Skin of body (tissue), 1 donor: ENCODE measurements at regions not wholly inside any gene's neighbourhood (a gene's known extent, or its start where the extent isn't known, plus 50 kb on each side); places are given as distances from the start of the nearest gene placed in this dataset.
A peak's percentile ranks its signal among the peaks of the same experiment; 100 is the strongest.

Experiments used
- DNase-seq: peaks from one replicate; lab custom pipeline; 2025; lab: John Stamatoyannopoulos, UW

DNA sequence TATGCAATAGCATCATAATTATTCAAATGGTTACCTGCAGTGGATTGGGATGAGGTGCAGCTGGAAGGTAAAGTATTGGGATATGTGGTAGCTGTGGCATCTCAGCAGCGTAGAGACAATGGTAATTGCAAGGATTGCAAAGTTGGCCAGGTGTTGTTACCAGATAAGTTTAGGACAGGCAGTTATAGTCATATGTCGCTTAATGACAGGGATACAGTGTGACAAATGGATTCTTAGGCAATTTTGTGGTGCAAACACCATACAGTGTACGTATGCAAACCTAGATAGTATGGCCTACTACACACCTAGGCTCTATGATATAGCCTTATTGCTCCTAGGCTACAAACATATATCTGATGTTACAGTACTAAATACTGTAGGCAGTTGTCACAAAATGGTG lies 163.5 kb upstream of the LYZL2 start:
- DNase-seq, result no peak

DNA sequence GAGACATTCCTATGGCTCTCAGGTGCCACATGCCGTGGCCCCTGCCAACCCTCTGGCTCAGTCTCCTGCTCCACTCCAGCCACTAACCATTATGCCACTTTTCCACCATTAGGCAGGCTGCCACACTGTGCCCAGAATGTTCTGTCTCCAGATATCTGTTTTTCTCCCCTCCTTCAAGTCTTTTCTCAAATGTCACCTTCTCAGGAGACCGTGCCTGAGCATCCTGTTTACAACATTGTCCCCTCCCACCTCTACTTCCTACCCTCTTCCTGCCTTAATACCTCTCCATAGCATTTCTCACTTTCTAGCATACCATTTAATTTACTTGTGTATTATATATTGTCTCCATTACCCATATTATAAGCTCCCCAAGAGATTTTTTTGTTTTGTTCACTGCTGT lies 162.5 kb upstream of the LYZL2 start:
- no peak for DNase-seq

GRCh38 chr10:30791197-30791611 lies 161.7 kb upstream of the LYZL2 start:
- no peak for DNase-seq

DNA sequence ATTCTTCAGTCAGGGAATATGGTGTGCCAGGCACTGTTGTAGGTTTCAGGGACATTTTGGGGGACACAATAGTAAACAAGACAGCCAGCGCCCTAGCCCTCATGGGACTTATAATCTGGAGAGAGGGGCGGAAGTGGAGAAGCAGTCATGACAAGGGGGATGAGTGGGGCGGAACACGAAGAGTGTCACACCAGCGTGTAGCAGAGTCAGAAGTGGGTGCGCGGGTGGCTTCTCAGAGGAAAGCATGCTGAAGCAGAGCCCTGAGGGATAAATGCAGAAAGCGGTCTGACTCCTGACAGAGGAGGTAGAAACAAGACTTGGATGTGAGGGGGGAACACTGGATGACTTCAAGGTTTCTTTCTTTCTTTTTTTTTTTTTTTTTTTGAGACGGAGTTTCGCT lies 160.3 kb upstream of the LYZL2 start:
- no peak for DNase-seq

DNA sequence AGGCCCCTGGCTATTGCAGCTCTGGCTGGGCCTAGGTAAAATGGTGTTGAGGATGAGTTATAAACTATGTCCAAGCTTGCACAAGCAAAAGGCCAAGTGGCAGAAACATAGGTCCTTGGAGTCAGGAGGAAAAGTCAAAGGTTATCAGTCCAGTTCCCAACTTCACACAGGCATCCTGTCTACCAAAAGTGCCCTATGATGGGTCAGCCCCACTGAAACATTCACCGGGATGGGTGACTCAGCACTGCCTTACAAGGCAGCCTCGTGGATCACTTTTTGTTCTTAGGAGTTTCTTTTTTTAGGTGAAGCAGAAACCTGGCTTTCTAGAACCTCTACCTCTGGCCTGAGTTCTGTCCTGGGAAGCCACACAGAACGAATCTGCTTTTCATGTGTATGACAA lies 158.8 kb upstream of the LYZL2 start:
- no peak for DNase-seq

- no peak for DNase-seq
Observed at GRCh38 chr10:30786906-30787305, 157.4 kb upstream of the LYZL2 start.

- no peak for DNase-seq
Observed at GRCh38 chr10:30786131-30786530, 156.6 kb upstream of the LYZL2 start.

- peak; percentile 42 for DNase-seq
Observed at GRCh38 chr10:30784897-30785605, 155.5 kb upstream of the LYZL2 start.

DNA sequence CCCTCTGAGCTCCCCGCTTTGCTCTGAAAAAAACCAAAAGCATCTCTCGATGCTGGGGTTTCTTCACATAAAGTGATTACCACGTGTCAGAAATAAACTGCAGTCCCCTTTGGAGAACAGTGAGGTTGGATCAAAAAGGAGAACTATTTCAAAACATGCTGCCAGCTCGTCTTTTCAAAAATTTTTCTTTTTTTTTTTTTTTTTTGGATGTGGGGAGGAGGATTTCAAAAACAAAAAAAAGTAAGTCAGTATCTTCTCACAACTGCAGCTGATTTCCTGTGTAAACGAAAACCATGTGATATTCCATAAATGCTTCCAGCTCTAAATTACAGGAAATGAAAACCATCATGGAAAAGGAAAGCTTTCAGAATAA lies 155.0 kb upstream of the LYZL2 start:
- peak; percentile 94 for DNase-seq

GRCh38 chr10:30783939-30784501 lies 154.5 kb upstream of the LYZL2 start:
- DNase-seq, result peak; percentile 88

DNA sequence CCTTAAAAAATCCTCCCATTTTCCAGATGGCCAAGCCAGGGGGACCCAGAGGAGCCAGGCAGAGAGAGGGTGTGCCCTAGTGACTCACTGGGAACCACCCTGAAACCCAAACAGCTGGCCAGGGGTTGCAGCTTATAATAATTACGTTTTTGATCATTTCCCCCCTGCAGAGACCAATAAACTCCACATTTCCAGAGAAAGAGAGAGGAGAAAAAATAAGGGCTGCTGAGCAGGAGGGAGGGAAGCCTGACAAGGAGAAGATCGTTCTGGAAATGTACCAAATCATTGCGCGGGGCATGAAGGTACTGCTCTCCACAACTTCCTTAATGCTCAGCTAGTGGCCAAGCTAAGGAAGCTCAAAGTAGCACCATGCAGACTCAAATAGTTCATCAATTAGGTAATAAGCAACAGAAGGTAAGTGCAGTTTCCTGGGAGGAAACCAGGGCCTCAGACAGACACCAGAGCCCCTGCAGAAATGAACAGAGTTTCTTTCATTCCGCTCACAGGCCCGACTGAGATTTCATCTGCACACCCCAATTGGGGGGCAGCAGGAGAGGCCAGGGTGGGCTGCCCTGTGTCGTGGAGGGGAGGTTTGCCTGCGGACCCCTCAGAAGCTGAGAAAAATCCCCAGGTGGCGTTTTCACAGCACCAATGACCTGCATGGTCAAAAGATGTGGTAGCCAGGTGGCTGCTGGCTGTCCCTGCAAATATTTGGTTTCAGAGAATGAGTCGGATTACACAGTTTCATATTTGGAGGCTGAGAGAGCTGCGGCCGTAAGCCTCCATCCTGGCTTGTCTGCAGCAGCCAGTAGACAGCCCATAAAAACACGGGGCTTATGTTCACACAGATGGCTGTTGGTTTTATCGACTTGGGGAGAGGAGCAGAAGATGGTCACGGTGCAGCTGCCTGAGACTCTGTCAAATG lies 153.2 kb upstream of the LYZL2 start:
- DNase-seq, result peak; percentile 92

GRCh38 chr10:30782157-30782536 lies 152.6 kb upstream of the LYZL2 start:
- DNase-seq, result no peak

- DNase-seq, result peak; percentile 72
Observed at GRCh38 chr10:30781670-30782121, 152.1 kb upstream of the LYZL2 start.

DNA sequence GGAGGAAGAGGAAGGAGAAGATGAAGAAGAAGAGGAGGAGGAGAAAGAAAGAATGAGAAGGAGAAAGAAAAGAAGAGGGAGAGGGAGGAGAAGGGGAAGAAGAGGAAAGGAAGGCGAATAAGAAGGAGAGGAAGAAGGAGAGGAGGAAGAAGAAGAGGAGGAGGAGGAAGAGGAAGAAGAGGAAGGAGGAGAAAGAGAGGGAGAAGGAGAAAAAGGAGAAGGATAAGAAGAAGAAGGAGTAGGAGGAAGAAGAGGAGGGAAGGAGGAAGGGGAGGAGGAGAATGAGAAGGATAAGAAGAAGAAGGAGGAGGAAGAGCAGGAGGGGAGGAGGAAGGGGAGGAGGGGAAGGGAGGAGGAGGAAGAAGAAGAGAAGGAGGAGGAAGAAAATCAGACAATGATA lies 149.2 kb upstream of the LYZL2 start:
- DNase-seq, result no peak

DNA sequence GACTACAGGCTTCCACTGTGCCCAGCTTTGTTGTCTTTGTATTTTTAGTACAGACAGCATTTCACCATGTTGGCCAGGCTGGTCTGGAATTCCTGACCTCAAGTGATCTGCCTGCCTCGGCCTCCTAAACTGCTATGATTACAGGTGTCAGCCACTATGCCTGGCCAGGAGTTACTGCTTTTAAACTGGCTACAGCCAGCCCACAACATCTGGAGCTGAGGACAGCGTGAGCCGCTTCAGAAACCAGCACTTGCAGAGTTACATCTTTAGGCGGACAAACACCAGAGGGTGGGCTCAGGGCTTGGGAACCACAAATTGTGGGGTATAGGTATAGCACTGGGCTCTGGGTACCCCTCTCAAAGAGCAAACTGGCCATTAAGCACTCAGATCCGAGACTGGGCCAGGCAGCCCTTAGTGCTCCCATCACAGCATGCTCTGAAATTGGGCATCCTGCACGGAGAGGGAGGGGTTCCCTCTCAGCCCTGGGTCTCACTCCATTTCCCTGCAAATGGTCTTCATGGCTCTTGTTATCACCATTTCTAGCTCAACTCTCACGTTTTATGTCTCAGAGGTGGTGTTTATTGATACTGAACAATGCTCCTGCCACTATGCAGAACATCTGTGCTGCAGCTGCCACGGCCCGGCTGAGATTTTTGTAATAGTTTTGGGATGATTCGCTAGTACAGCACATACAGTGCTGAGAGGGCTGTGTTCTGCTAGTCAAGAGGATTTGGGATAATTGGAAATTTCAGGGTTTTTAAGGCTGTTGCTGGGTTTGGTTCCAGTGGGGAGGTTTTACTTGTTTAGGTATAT lies 146.4 kb upstream of the LYZL2 start:
- peak; percentile 90 for DNase-seq

GRCh38 chr10:30774261-30774660 lies 144.7 kb upstream of the LYZL2 start:
- DNase-seq, result no peak

- DNase-seq, result no peak
Observed at GRCh38 chr10:30773501-30773900, 143.9 kb upstream of the LYZL2 start.

- no peak for DNase-seq
Observed at GRCh38 chr10:30770816-30771215, 141.3 kb upstream of the LYZL2 start.

DNA sequence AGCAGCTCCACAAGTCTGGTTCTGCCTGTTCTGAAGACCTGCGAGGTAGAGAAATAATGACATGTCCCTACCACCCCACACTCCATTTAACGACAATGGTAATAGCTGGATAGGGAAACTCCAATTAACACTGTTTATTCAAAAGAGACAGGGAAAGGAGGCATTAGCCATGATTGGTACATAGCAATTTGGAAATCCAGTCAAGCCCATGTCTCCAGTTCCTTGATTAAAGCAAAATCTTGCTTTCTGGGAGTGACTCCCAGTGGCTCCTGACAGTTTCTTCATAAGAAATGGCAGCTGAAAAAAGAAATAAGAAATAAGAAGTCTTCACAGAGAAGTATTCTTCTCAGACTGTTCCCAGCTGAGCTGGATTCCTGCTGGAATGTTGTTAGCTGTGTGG lies 140.7 kb upstream of the LYZL2 start:
- DNase-seq, result no peak

- no peak for DNase-seq
Observed at GRCh38 chr10:30769361-30769760, 139.8 kb upstream of the LYZL2 start.

- DNase-seq, result no peak
Observed at GRCh38 chr10:30765616-30766015, 136.1 kb upstream of the LYZL2 start.
